GM12891 (cell line): ENCODE measurements at regions not wholly inside any gene's neighbourhood (a gene's known extent, or its start where the extent isn't known, plus 50 kb on each side); places are given as distances from the start of the nearest gene placed in this dataset.

ENCODE experiments used
- DNase-seq: peaks from one replicate; pipeline ENCODE4 v3.0.0; 2011; ENCODE audit warnings: low spot score; ENCODE audit not compliant: insufficient read length
- FAIRE-seq: peaks from 2 replicates; lab custom pipeline; 2011; peaks lifted over from hg19 to GRCh38; lab: Jason Lieb, UNC
- PAX5 ChIP-seq: IDR thresholded peaks from 2 replicates; pipeline ENCODE4 v1.6.1; 2011; ENCODE audit warnings: low read length, moderate library complexity, mild to moderate bottlenecking; ENCODE audit not compliant: insufficient read depth, severe bottlenecking
- POLR2A ChIP-seq: IDR thresholded peaks from 2 replicates; pipeline ENCODE4 v1.6.1; 2011; ENCODE audit warnings: low read depth, low read length, control low read depth
- POLR2AphosphoS5 ChIP-seq: IDR thresholded peaks from 2 replicates; pipeline ENCODE4 v1.6.1; 2011; ENCODE audit warnings: low read depth, low read length, control low read depth
- POU2F2 ChIP-seq: IDR thresholded peaks from 2 replicates; pipeline ENCODE4 v1.6.1; 2011; ENCODE audit warnings: low read depth, mild to moderate bottlenecking, control low read depth, low read length, moderate library complexity
- SPI1 ChIP-seq: IDR thresholded peaks from 2 replicates; pipeline ENCODE4 v1.6.1; 2011; ENCODE audit warnings: low read depth, low read length, control low read depth
- TAF1 ChIP-seq: IDR thresholded peaks from 2 replicates; pipeline ENCODE4 v1.6.1; 2011; ENCODE audit warnings: low read depth, low read length, control low read depth

- FAIRE-seq (no peak), DNase-seq (no peak)
- TF ChIP-seq TAF1 = no peak
- no peak for TF ChIP-seq SPI1
- no peak for TF ChIP-seq POLR2A
- no peak for TF ChIP-seq POLR2AphosphoS5
- no peak for TF ChIP-seq POU2F2
- no peak for TF ChIP-seq PAX5
Measured at GRCh38 chr3:36124118-36124796, 256.0 kb upstream of the STAC start.

- FAIRE-seq = no peak
Measured at GRCh38 chr3:36132214-36132613, 248.1 kb upstream of the STAC start.

GRCh38 chr3:36135863-36136262 lies 244.4 kb upstream of the STAC start:
- TF ChIP-seq POLR2AphosphoS5 (no peak), POLR2A (no peak), TAF1 (no peak), SPI1 (no peak), POU2F2 (no peak), PAX5 (no peak)
- DNase-seq (no peak), FAIRE-seq (no peak)

More at GRCh38 chr3:36132214-36132613, 248.1 kb upstream of the STAC start:
- no peak for TF ChIP-seq POLR2A
- no peak for DNase-seq

- DNase-seq (no peak), FAIRE-seq (no peak)
- no peak for TF ChIP-seq POU2F2
- no peak for TF ChIP-seq TAF1
- TF ChIP-seq PAX5 = no peak
- no peak for TF ChIP-seq SPI1
- no peak for TF ChIP-seq POLR2AphosphoS5
- TF ChIP-seq POLR2A = no peak
Measured at GRCh38 chr3:36142746-36143145, 237.6 kb upstream of the STAC start.

GRCh38 chr3:36146404-36146803 lies 233.9 kb upstream of the STAC start:
- DNase-seq (no peak), FAIRE-seq (no peak)
- TF ChIP-seq POLR2A (no peak), POLR2AphosphoS5 (no peak), SPI1 (no peak), POU2F2 (no peak), PAX5 (no peak), TAF1 (no peak)

GRCh38 chr3:36147934-36148558 lies 232.3 kb upstream of the STAC start:
- FAIRE-seq (no peak), DNase-seq (no peak)
- TF ChIP-seq SPI1 (no peak), POLR2A (no peak), POLR2AphosphoS5 (no peak)

- DNase-seq (no peak), FAIRE-seq (no peak)
Measured at GRCh38 chr3:36149447-36149865, 230.8 kb upstream of the STAC start.

GRCh38 chr3:36155515-36155914 lies 224.8 kb upstream of the STAC start:
- no peak for TF ChIP-seq POU2F2
- TF ChIP-seq POLR2AphosphoS5 = no peak
- TF ChIP-seq PAX5 = no peak
- no peak for TF ChIP-seq SPI1
- no peak for TF ChIP-seq POLR2A
- TF ChIP-seq TAF1 = no peak
- DNase-seq = no peak
- no peak for FAIRE-seq

More at GRCh38 chr3:36149447-36149865, 230.8 kb upstream of the STAC start:
- TF ChIP-seq TAF1 = no peak

GRCh38 chr3:36164400-36164799 lies 215.9 kb upstream of the STAC start:
- no peak for TF ChIP-seq POLR2A
- no peak for TF ChIP-seq SPI1
- TF ChIP-seq TAF1 = no peak
- no peak for FAIRE-seq
- DNase-seq = no peak

- no peak for TF ChIP-seq POLR2A
- FAIRE-seq (no peak), DNase-seq (no peak)
Measured at GRCh38 chr3:36165509-36166290, 214.6 kb upstream of the STAC start.

- FAIRE-seq (no peak), DNase-seq (no peak)
- TF ChIP-seq TAF1 (no peak), POLR2A (no peak), POU2F2 (no peak), PAX5 (no peak), POLR2AphosphoS5 (no peak), SPI1 (no peak)
Measured at GRCh38 chr3:36166477-36166876, 213.8 kb upstream of the STAC start.
